OCI-LY7 (cell line): ENCODE measurements at regions not wholly inside any gene's neighbourhood (a gene's known extent, or its start where the extent isn't known, plus 50 kb on each side); places are given as distances from the start of the nearest gene placed in this dataset.

ENCODE experiments used
- CTCF ChIP-seq: fragments of 200-600 bp; sonication (generic); conservative IDR thresholded peaks from 2 replicates; pipeline ENCODE4 v1.5.1; 2014; ENCODE audit warnings: mild to moderate bottlenecking, antibody characterized with exemption, low read length, moderate library complexity, mixed read lengths
- EZH2phosphoT487 ChIP-seq: fragments of 200-600 bp; sonication (generic); IDR thresholded peaks from 2 replicates; pipeline ENCODE4 v1.6.1; 2018; ENCODE audit warnings: low read depth, borderline replicate concordance, mild to moderate bottlenecking, mixed run types, antibody characterized with exemption, low read length, moderate library complexity, mixed read lengths

- TF ChIP-seq CTCF, result no peak
- no peak for TF ChIP-seq EZH2phosphoT487
Observed at GRCh38 chr22:48697694-48698276, 1129.9 kb downstream of the BRD1 start.
